GM18499 (cell line): ENCODE measurements at regions not wholly inside any gene's neighbourhood (a gene's known extent, or its start where the extent isn't known, plus 50 kb on each side); places are given as distances from the start of the nearest gene placed in this dataset.

Experiments
- ATAC-seq: cut with Tn5 transposase; IDR thresholded peaks from one replicate; pipeline ENCODE4 v1.9.1; 2021; ENCODE audit warnings: moderate number of reproducible peaks; ENCODE audit not compliant: insufficient read depth, unreplicated experiment

- no peak for ATAC-seq
These were observed 901.9 kb upstream of the KLHL29 start for GRCh38 chr2:22483036-22483435.

- no peak for ATAC-seq
These were observed 899.5 kb upstream of the KLHL29 start for GRCh38 chr2:22485486-22485885.

- no peak for ATAC-seq
These were observed 898.6 kb upstream of the KLHL29 start for GRCh38 chr2:22486343-22486742.

GRCh38 chr2:22487036-22487435 is 897.9 kb upstream of the KLHL29 start:
- ATAC-seq = no peak

- no peak for ATAC-seq
These were observed 897.4 kb upstream of the KLHL29 start for GRCh38 chr2:22487541-22487940.

GRCh38 chr2:22491442-22491841 is 893.5 kb upstream of the KLHL29 start:
- no peak for ATAC-seq

- ATAC-seq = no peak
These were observed 890.8 kb upstream of the KLHL29 start for GRCh38 chr2:22494156-22494555.

- no peak for ATAC-seq
These were observed 887.9 kb upstream of the KLHL29 start for GRCh38 chr2:22497064-22497463.

GRCh38 chr2:22497789-22498188 is 887.2 kb upstream of the KLHL29 start:
- ATAC-seq = no peak

GRCh38 chr2:22499082-22499839 is 885.7 kb upstream of the KLHL29 start:
- ATAC-seq = no peak

GRCh38 chr2:22500555-22500935 is 884.4 kb upstream of the KLHL29 start:
- no peak for ATAC-seq

GRCh38 chr2:22501851-22502250 is 883.1 kb upstream of the KLHL29 start:
- ATAC-seq = no peak

GRCh38 chr2:22513563-22513962 is 871.4 kb upstream of the KLHL29 start:
- no peak for ATAC-seq

- ATAC-seq = no peak
These were observed 867.8 kb upstream of the KLHL29 start for GRCh38 chr2:22517141-22517540.

- ATAC-seq = no peak
These were observed 866.3 kb upstream of the KLHL29 start for GRCh38 chr2:22518641-22519040.

GRCh38 chr2:22520369-22521288 is 864.4 kb upstream of the KLHL29 start:
- ATAC-seq = no peak

- ATAC-seq = no peak
These were observed 863.4 kb upstream of the KLHL29 start for GRCh38 chr2:22521620-22522019.

GRCh38 chr2:22525681-22526080 is 859.3 kb upstream of the KLHL29 start:
- ATAC-seq = no peak

- ATAC-seq = no peak
These were observed 854.8 kb upstream of the KLHL29 start for GRCh38 chr2:22530131-22530530.

- ATAC-seq = no peak
These were observed 848.8 kb upstream of the KLHL29 start for GRCh38 chr2:22536133-22536532.

- ATAC-seq = no peak
These were observed 830.5 kb upstream of the KLHL29 start for GRCh38 chr2:22554453-22554852.
